Chondrocyte (in vitro differentiated cells): ENCODE measurements at regions not wholly inside any gene's neighbourhood (a gene's known extent, or its start where the extent isn't known, plus 50 kb on each side); places are given as distances from the start of the nearest gene placed in this dataset.
A peak's percentile ranks its signal among the peaks of the same experiment; 100 is the strongest.

Experiments used
- DNase-seq: peaks from one replicate; pipeline ENCODE4 v3.0.0; 2021; ENCODE audit warnings: mixed read lengths, low spot score
- H3K27ac Mint-ChIP-seq: one replicate; pipeline ENCODE4 v1.8.0; 2021; ENCODE audit warnings: mild to moderate bottlenecking, moderate library complexity, mixed read lengths; ENCODE audit not compliant: unreplicated experiment
- H3K27me3 Mint-ChIP-seq: 2 replicates; pipeline ENCODE4 v1.8.0; 2021; ENCODE audit warnings: low read depth, mixed read lengths
- H3K36me3 Mint-ChIP-seq: 2 replicates; pipeline ENCODE4 v1.8.0; 2021; ENCODE audit warnings: low read depth, mixed read lengths
- H3K4me1 Mint-ChIP-seq: 2 replicates; pipeline ENCODE4 v1.8.0; 2021; ENCODE audit warnings: low read depth, mild to moderate bottlenecking, mixed read lengths
- H3K4me3 Mint-ChIP-seq: one replicate; pipeline ENCODE4 v1.8.0; 2021; ENCODE audit warnings: mild to moderate bottlenecking, moderate library complexity, mixed read lengths; ENCODE audit not compliant: unreplicated experiment
- H3K9me3 Mint-ChIP-seq: 2 replicates; pipeline ENCODE4 v1.8.0; 2021; ENCODE audit warnings: low read depth, mixed read lengths
- TF ChIP-seq, protein P1 (sequence below): fragments of 200-600 bp; sonication (generic); IDR thresholded peaks from 2 replicates; pipeline ENCODE4 v1.5.0; 2021; ENCODE audit warnings: antibody characterized with exemption, mild to moderate bottlenecking, moderate library complexity

DNA sequence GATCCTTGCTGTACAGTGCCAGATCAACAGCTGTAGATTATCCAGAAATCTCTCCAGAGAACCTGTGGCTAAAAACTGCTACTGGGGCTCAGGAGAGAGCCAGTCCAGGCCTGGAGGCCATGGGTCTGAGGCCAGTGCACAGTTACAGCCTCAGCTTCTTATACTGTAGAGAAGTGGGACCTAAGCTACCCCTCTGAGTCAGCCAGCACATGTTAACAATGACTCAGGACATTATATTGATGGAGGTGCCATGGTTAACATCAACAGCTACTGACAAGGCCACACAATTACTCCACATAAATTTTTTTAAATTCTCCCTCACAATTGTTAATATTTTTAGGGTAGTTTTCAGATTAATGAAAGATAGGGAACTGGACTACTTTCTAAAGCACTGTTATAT lies 138.5 kb downstream of the RBM26 start:
- H3K4me3 Mint-ChIP-seq = no peak overlapping the region
- peaks cover 9% of the 10 kb centered on the region for H3K27me3 Mint-ChIP-seq
- no peak overlapping the region for H3K27ac Mint-ChIP-seq
- DNase-seq = no peak
- peaks cover 2% of the 10 kb centered on the region for H3K36me3 Mint-ChIP-seq
- TF ChIP-seq, protein P1, sequence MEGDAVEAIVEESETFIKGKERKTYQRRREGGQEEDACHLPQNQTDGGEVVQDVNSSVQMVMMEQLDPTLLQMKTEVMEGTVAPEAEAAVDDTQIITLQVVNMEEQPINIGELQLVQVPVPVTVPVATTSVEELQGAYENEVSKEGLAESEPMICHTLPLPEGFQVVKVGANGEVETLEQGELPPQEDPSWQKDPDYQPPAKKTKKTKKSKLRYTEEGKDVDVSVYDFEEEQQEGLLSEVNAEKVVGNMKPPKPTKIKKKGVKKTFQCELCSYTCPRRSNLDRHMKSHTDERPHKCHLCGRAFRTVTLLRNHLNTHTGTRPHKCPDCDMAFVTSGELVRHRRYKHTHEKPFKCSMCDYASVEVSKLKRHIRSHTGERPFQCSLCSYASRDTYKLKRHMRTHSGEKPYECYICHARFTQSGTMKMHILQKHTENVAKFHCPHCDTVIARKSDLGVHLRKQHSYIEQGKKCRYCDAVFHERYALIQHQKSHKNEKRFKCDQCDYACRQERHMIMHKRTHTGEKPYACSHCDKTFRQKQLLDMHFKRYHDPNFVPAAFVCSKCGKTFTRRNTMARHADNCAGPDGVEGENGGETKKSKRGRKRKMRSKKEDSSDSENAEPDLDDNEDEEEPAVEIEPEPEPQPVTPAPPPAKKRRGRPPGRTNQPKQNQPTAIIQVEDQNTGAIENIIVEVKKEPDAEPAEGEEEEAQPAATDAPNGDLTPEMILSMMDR = no peak
- H3K4me1 Mint-ChIP-seq = no peaks in the 10 kb centered on the region
- peaks cover 4% of the 10 kb centered on the region for H3K9me3 Mint-ChIP-seq

DNA sequence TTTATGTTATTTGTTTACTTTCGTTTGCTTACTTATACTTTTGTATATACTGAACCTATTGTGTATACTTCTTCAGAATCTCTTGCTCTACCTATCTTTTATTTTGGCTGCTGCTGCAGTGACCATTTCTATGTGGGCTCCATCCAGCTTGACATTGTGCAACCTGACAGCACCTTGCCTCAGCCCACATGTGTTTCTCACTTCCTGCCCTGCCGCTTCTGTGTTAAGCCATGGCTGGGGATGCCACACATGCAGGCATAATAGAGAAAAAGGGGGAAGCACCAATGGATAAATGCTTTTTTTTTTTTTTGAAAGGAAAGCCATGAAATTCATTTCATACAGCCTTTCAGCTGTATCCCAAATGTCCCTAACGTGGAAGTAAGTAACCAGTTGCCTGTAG lies 147.6 kb downstream of the RBM26 start:
- Mint-ChIP-seq H3K9me3 (peaks cover 2% of the 10 kb centered on the region), H3K27me3 (peaks cover 24% of the 10 kb centered on the region), H3K4me3 (no peak overlapping the region), H3K4me1 (no peaks in the 10 kb centered on the region), H3K27ac (no peak overlapping the region), H3K36me3 (no peaks in the 10 kb centered on the region)
- TF ChIP-seq, protein P1 = no peak
- DNase-seq = no peak

DNA sequence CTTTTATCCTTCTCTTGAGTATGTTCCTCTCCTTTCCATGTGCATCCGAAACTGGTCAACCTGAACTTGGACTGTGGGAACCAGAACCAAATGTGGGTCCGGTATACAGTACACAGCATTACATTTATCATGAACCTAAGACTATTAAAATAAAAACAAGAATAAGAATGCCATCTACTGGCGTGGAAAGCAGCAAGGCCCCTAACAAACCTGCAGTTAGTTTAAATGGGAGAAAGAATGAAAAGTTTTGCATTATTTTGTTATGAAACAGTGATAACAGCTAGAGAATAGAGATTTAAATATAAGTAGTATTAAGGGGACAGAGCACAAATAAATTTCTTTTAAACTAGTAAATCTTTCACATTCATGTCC lies 159.5 kb downstream of the RBM26 start:
- Mint-ChIP-seq H3K9me3 (no peaks in the 10 kb centered on the region), H3K27me3 (peaks cover 5% of the 10 kb centered on the region), H3K4me1 (no peaks in the 10 kb centered on the region), H3K36me3 (no peaks in the 10 kb centered on the region), H3K27ac (no peak overlapping the region), H3K4me3 (no peak overlapping the region)
- TF ChIP-seq, protein P1 = peak; percentile 19
- DNase-seq = no peak

DNA sequence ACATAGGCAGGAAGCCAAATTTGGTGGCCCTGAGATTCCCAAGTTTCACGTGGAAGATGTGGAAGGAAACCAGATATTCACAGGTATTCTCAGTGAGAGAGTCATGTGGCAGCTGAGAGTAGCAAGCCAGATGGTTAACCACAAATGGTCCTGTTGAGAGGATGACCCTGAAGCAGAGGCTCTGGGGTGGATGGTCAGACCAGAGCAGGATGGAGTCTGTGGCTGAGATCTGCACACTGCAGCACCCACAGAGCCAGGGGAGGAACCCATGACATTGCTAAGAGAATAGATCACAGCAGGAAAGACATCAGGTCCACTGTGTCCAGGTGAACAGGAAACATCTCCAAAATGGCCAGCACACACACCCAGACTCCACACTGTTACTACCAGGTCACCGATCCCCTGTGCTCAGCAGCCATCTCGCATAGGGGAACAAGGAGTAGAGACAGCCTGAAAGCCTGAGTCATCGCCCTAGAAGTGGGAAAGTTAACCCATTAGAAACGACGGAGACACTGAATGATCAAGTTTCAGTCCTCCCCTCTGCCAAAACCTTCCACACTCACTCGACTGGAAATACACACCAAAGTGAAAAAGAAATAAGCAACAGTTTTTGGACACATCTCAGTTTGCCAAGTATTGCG lies 160.0 kb downstream of the RBM26 start:
- no peak overlapping the region for H3K27ac Mint-ChIP-seq
- H3K4me3 Mint-ChIP-seq = no peak overlapping the region
- no peaks in the 10 kb centered on the region for H3K36me3 Mint-ChIP-seq
- TF ChIP-seq, protein P1 = no peak
- no peaks in the 10 kb centered on the region for H3K4me1 Mint-ChIP-seq
- H3K27me3 Mint-ChIP-seq = peaks cover 9% of the 10 kb centered on the region
- DNase-seq = no peak
- no peaks in the 10 kb centered on the region for H3K9me3 Mint-ChIP-seq

DNA sequence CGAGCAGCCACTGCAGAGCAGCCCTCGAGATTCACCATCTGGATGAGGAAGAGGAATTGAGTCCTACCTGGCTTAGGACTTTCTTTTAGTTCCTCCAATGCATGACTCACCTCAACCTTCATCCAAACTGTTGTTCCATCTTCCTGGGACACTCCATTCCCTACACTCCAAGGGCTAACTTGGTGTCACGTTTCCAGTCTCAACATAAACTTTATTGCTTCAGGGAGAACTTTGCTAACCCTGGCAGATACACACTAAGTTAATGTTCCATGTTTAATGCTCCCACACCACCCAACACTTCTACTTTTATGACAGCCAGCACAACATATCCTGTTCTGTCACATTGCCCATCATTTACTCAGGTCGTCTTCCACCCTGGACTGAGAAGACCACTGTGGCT lies 164.4 kb downstream of the RBM26 start:
- no peaks in the 10 kb centered on the region for H3K4me1 Mint-ChIP-seq
- H3K27me3 Mint-ChIP-seq = peaks cover 11% of the 10 kb centered on the region
- H3K27ac Mint-ChIP-seq = no peak overlapping the region
- TF ChIP-seq, protein P1 = no peak
- no peak for DNase-seq
- H3K4me3 Mint-ChIP-seq = no peak overlapping the region
- no peaks in the 10 kb centered on the region for H3K36me3 Mint-ChIP-seq
- H3K9me3 Mint-ChIP-seq = no peaks in the 10 kb centered on the region
